HS-5 (cell line): ENCODE measurements at regions not wholly inside any gene's neighbourhood (a gene's known extent, or its start where the extent isn't known, plus 50 kb on each side); places are given as distances from the start of the nearest gene placed in this dataset.

ENCODE experiments used
- DNase-seq: peaks from one replicate; pipeline ENCODE4 v3.0.0-alpha.2; 2012; ENCODE audit warnings: low read depth

GRCh38 chr11:80519596-80520506, 1079.0 kb upstream of the TENM4 start:
- DNase-seq = no peak

GRCh38 chr11:80517701-80518100, 1076.9 kb upstream of the TENM4 start:
- DNase-seq = no peak

DNA sequence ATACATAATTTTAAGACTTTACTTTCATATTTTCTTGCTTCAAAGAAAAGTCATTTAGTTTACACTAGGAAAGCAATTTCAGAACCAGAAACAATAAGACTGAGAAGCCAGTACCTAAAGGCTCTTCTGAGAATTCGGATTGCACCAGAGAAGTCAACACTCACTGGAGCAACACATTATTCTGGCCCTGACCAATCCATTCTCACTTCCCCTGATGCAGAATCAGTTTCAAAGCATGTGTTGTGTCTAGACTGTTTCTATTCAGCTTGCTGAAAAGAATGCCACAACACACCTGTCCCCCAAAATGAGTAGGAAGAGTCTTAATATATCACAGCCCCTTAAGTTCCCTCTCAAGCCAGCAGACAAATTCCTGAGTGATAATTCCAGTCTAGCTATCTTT, 1074.3 kb upstream of the TENM4 start:
- no peak for DNase-seq

- DNase-seq = no peak
These were observed 1071.7 kb upstream of the TENM4 start for GRCh38 chr11:80512491-80512890.

GRCh38 chr11:80505771-80506170, 1064.9 kb upstream of the TENM4 start:
- DNase-seq = no peak

GRCh38 chr11:80503990-80504389, 1063.2 kb upstream of the TENM4 start:
- DNase-seq = no peak

DNA sequence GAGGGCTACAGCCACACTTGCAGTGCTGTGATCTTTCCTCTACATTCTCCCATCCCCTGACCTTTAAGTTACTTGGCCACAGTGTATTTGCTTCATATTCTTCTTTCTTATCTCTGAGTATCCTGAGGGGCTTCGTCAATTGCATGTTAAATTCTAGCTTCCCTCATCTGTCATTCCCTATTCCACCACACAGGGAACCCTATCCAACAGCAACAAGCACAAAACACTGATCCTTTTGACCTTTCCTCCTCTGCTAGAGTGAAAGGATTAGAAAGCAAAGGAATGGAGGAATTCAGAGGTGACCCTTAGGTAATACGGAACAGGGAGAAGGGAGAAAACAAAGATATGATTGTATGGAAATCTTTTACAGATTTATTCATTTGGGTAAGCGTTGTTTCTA, 1061.7 kb upstream of the TENM4 start:
- DNase-seq = no peak

DNA sequence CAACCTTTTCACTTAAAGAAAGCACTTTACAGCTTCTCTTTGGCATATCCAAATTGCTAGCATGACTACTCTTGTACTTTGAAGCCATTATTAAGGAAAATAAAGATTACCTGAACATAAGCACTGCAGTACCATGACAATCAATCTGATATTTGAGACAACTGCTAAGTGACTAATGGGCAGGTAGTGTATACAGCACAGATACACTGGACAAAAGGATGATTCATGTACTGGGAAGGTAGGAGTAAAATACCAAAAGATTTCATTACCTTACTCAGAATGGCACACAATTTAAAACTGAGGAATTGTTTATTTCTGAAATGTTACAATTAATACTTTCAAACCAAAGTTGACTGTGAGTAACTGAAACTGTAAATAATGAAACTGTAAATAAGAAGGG, 1054.3 kb upstream of the TENM4 start:
- DNase-seq = no peak

GRCh38 chr11:80487952-80488351, 1047.1 kb upstream of the TENM4 start:
- no peak for DNase-seq

GRCh38 chr11:80486678-80487077, 1045.8 kb upstream of the TENM4 start:
- no peak for DNase-seq

DNA sequence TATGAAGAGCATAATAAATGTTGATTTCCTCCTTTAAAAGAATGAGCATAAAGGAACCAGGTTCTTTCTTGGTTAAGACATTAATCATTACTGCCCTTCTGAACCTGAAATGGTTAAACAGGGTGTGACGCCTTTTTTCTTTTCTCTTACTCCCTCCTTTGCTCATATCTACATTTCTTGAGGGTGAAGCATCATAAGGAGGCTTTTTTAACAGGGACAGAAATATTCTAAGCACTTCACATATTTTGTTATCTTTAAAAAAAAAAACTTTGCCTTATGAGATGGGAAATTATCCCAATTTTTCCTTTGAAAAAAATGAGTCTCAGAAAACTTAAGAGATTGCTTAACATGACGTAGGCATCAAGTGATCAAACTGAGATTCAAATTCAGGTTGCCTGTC, 1036.3 kb upstream of the TENM4 start:
- DNase-seq = no peak

DNA sequence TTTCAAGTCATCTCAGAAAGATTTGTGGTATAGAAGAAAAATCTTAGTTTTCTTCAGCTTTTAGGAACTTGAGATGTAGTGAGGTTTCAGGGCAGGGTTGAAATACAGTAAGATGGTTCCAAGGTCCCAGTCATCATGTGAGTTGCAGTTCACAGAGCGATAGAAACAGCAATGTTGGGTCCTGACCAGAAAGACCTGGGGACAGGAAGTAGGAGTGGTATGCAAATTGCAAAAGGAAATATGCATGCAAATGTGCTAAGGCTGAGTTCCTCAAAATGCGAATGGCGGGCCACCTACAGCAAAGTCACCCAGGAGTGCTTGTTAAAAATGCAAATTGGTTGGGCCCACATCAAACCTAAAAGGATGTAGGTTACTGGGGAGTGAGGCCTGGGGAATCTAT, 1032.7 kb upstream of the TENM4 start:
- DNase-seq = no peak

DNA sequence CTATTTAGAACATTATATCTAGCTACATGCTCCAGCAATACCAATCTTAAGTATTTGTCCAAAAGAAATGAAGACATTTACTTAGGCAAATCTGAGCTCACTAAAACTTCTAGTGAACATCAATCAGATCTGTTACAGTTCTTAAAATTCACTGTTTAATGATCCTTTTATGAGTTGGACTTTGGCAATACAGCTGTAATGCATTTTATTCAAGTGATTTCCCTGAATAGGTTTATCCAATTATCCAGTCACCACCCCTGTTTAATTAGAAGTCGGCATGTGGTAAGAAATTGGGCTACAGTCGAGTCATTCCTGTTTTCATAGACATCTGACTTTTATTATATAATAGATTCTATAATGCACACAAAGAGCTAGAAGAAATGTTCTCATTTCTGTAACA, 1029.0 kb upstream of the TENM4 start:
- DNase-seq = no peak

GRCh38 chr11:80466570-80466969, 1025.7 kb upstream of the TENM4 start:
- DNase-seq = no peak

- DNase-seq = peak; percentile 29
These were observed 1021.4 kb upstream of the TENM4 start for GRCh38 chr11:80462211-80462610.

- no peak for DNase-seq
These were observed 1017.5 kb upstream of the TENM4 start for GRCh38 chr11:80458376-80458775.

DNA sequence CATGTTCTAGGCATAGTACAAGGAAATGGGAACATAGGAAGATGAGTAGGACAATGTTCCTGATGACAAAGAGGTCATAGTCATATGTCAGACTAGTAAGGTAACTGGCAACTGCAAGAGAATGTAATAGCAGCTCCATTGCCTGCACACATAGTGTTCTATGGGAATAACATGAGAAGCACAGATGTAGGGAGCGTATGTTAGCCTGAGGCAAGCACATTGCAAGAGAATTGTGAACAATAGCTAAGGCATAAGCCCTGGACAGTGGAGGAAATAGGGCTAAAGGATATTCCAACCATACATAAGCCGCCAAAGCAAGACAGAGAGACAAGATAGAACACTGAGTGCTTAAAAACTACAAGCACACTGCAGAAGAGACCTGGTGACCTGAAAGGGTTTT, 1017.0 kb upstream of the TENM4 start:
- DNase-seq = no peak

GRCh38 chr11:80455818-80456217, 1015.0 kb upstream of the TENM4 start:
- DNase-seq = no peak

- no peak for DNase-seq
These were observed 1010.3 kb upstream of the TENM4 start for GRCh38 chr11:80451105-80451504.

GRCh38 chr11:80448709-80449108, 1007.9 kb upstream of the TENM4 start:
- no peak for DNase-seq

- DNase-seq = no peak
These were observed 1002.3 kb upstream of the TENM4 start for GRCh38 chr11:80443177-80443576.

DNA sequence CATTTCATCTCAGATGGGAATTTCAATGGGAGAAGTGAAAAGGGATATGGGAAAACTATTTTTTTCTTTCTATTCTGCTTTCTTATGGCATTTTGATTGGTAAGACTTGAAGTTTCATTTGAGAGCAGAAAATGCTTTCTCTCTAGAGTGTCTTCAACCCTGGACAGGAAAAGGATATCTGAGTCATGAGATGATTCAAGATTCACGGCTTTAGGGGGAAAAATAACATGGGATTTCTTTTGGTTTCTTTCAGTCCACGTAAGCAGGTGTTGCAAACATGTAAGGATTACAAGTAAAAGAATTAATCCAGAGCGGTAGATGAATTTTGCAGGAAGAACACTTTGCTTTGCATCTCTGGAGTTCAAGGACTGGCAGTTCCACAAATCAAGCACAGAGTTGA, 1001.0 kb upstream of the TENM4 start:
- DNase-seq = peak; percentile 40

DNA sequence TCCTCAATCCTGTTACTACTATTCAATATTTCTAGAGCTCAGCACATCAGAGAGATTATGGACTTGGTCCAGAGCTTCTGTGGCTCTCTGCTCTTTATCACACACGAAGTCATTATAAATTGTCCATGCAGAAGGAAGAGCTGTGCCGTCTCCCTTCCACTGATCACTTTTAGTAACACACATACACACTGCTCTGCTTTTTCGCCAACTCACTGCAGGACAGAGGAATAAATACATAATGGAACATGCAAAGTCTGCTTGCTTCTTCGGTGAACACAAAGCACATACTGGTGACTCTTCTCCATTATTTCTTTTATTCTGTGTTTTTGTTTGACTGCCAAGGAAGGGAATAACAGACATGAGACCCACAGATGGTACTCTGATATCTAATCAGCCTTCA, 1000.0 kb upstream of the TENM4 start:
- DNase-seq = no peak

DNA sequence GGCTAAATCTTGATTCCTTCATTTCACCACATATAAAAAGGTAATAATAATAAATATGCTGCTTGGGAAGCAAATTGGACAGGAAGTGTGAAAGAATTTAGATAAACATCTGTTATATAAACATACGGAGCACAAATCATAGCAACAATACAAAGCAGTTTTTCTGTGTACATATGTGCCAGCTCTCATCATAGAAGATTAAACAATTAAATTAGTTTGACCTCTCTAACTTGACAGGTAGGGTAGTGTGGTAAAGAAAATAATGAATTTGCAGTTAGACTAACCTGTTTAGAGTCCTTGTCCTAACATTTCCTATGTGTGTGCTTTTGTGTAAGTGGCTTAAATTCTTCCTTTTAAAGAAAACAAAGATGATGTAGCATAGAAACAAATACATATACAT, 995.7 kb upstream of the TENM4 start:
- DNase-seq = no peak
